HEK293T (cell line): ENCODE measurements at regions not wholly inside any gene's neighbourhood (a gene's known extent, or its start where the extent isn't known, plus 50 kb on each side); places are given as distances from the start of the nearest gene placed in this dataset.
"Not testable (repeated sequence)": the region's sequence is repeated elsewhere in the genome, so short reads cannot be mapped to it uniquely, and the experiment has no call there.

Experiments
- CTBP1 ChIP-seq: fragments of 450-650 bp; IDR thresholded peaks from 2 replicates; pipeline ENCODE4 v1.6.1; 2016; ENCODE audit warnings: borderline replicate concordance
- ELF4 ChIP-seq: fragments of 450-650 bp; IDR thresholded peaks from 2 replicates; pipeline ENCODE4 v1.6.1; 2017; ENCODE audit warnings: antibody characterized with exemption
- FOXK2 ChIP-seq: fragments of 450-650 bp; IDR thresholded peaks from 2 replicates; pipeline ENCODE4 v1.6.1; 2016; ENCODE audit warnings: mild to moderate bottlenecking
- FOXM1 ChIP-seq: fragments of 450-650 bp; IDR thresholded peaks from 2 replicates; pipeline ENCODE4 v1.6.1; 2017; ENCODE audit warnings: mild to moderate bottlenecking, borderline replicate concordance

GRCh38 chr2:185025891-185026290, 427.6 kb downstream of the ZNF804A start:
- not testable (repeated sequence) for TF ChIP-seq FOXM1, ELF4, FOXK2, CTBP1
